WTC11 (cell line): ENCODE measurements at regions not wholly inside any gene's neighbourhood (a gene's known extent, or its start where the extent isn't known, plus 50 kb on each side); places are given as distances from the start of the nearest gene placed in this dataset.

Experiments
- ATAC-seq: fragments of 200-7000 bp; cut with Tn5 transposase; 2 replicates; pipeline ENCODE4 v1.10.0; 2021; ENCODE audit warnings: mild to moderate bottlenecking, moderate library complexity
- CTCF ChIA-PET: fragments of 300-600 bp; sonication (Branson Sonifier 250); formaldehyde crosslinking; loops from one replicate; lab custom pipeline; 2021; ENCODE audit warnings: antibody characterized with exemption; lab: Charles Lee
- POLR2A ChIA-PET: fragments of 350-600 bp; sonication (Branson Sonifier 250); formaldehyde crosslinking; loops from one replicate; lab custom pipeline; 2021; ENCODE audit warnings: antibody characterized with exemption; lab: Charles Lee
- DNase-seq: peaks from one replicate; pipeline ENCODE4 v3.0.0; 2021; ENCODE audit warnings: low spot score
- H3K27ac Mint-ChIP-seq: 2 replicates; pipeline ENCODE4 v1.8.0; 2021; ENCODE audit warnings: mixed read lengths
- H3K27me3 Mint-ChIP-seq: 2 replicates; pipeline ENCODE4 v1.8.0; 2021; ENCODE audit warnings: low read depth, mild to moderate bottlenecking, moderate library complexity, mixed read lengths
- H3K36me3 Mint-ChIP-seq: 2 replicates; pipeline ENCODE4 v1.8.0; 2021; ENCODE audit warnings: mixed read lengths
- H3K4me1 Mint-ChIP-seq: 2 replicates; pipeline ENCODE4 v1.8.0; 2022; ENCODE audit warnings: mixed read lengths
- H3K4me3 Mint-ChIP-seq: 2 replicates; pipeline ENCODE4 v1.8.0; 2021; ENCODE audit warnings: mild to moderate bottlenecking, moderate library complexity, mixed read lengths
- H3K9me3 Mint-ChIP-seq: 2 replicates; pipeline ENCODE4 v1.8.0; 2021; ENCODE audit warnings: mixed read lengths
- ETV6 ChIP-seq: sonication (generic); formaldehyde crosslinking; IDR thresholded peaks from 2 replicates; pipeline ENCODE4 v1.8.1; 2022; ENCODE audit warnings: mild to moderate bottlenecking, missing genetic modification reagents
- FOXK1 ChIP-seq: sonication (generic); formaldehyde crosslinking; IDR thresholded peaks from 2 replicates; pipeline ENCODE4 v1.8.0; 2022; ENCODE audit warnings: mild to moderate bottlenecking, moderate library complexity, missing genetic modification reagents
- GRHL2 ChIP-seq: fragments of 250-450 bp; sonication (Bioruptor Pico); IDR thresholded peaks from 2 replicates; pipeline ENCODE4 v1.8.0; 2022; ENCODE audit warnings: mild to moderate bottlenecking, moderate library complexity; ENCODE audit not compliant: insufficient replicate concordance, severe bottlenecking
- HMGA2 ChIP-seq: fragments of 250-450 bp; sonication (Bioruptor Pico); IDR thresholded peaks from 2 replicates; pipeline ENCODE4 v1.4.0; 2021; ENCODE audit warnings: mild to moderate bottlenecking, moderate library complexity
- MXD4 ChIP-seq: fragments of 250-450 bp; sonication (Bioruptor Pico); IDR thresholded peaks from 2 replicates; pipeline ENCODE4 v1.8.0; 2021; ENCODE audit warnings: mild to moderate bottlenecking, moderate library complexity, borderline replicate concordance
- MYBL2 ChIP-seq: sonication (generic); formaldehyde crosslinking; IDR thresholded peaks from 2 replicates; pipeline ENCODE4 v1.8.1; 2023; ENCODE audit warnings: mild to moderate bottlenecking, moderate library complexity, missing genetic modification reagents
- NFE2L1 ChIP-seq: sonication (generic); formaldehyde crosslinking; IDR thresholded peaks from 2 replicates; pipeline ENCODE4 v1.8.1; 2023; ENCODE audit warnings: missing genetic modification reagents
- NR3C1 ChIP-seq: sonication (generic); formaldehyde crosslinking; conservative IDR thresholded peaks from 2 replicates; pipeline ENCODE4 v1.8.1; 2023; ENCODE audit warnings: low read depth, mild to moderate bottlenecking, missing genetic modification reagents
- SMAD3 ChIP-seq: sonication (generic); formaldehyde crosslinking; IDR thresholded peaks from 2 replicates; pipeline ENCODE4 v1.8.0; 2022; ENCODE audit warnings: missing genetic modification reagents, mild to moderate bottlenecking, borderline replicate concordance
- SP1 ChIP-seq: sonication (generic); formaldehyde crosslinking; conservative IDR thresholded peaks from 2 replicates; pipeline ENCODE4 v1.8.1; 2022; ENCODE audit warnings: missing genetic modification reagents
- ZBTB21 ChIP-seq: sonication (generic); formaldehyde crosslinking; IDR thresholded peaks from 2 replicates; pipeline ENCODE4 v1.8.1; 2023; ENCODE audit warnings: mild to moderate bottlenecking, missing genetic modification reagents, borderline replicate concordance
- ZNF671 ChIP-seq: fragments of 250-450 bp; sonication (Bioruptor Pico); IDR thresholded peaks from 2 replicates; pipeline ENCODE4 v1.8.0; 2021; ENCODE audit warnings: mild to moderate bottlenecking
- TF ChIP-seq, protein P1 (sequence below): sonication (generic); formaldehyde crosslinking; IDR thresholded peaks from 2 replicates; pipeline ENCODE4 v1.8.1; 2022; ENCODE audit warnings: missing genetic modification reagents, borderline replicate concordance
- TF ChIP-seq, protein P2 (sequence below): sonication (generic); formaldehyde crosslinking; IDR thresholded peaks from 2 replicates; pipeline ENCODE4 v1.8.0; 2023; ENCODE audit warnings: missing genetic modification reagents
- TF ChIP-seq, protein P3 (sequence below): fragments of 200-600 bp; IDR thresholded peaks from 2 replicates; pipeline ENCODE4 v1.8.0; 2022; ENCODE audit warnings: antibody characterized with exemption
- TF ChIP-seq, protein P4 (sequence below): fragments of 250-450 bp; sonication (Bioruptor Pico); IDR thresholded peaks from 2 replicates; pipeline ENCODE4 v1.9.0; 2021; ENCODE audit warnings: mild to moderate bottlenecking
- TF ChIP-seq, protein P5 (sequence below): fragments of 250-450 bp; sonication (Bioruptor Pico); IDR thresholded peaks from 2 replicates; pipeline ENCODE4 v1.9.0; 2021; ENCODE audit warnings: mild to moderate bottlenecking
- TF ChIP-seq, protein P6 (sequence below): sonication (generic); formaldehyde crosslinking; IDR thresholded peaks from 2 replicates; pipeline ENCODE4 v1.8.0; 2023; ENCODE audit warnings: missing genetic modification reagents, mild to moderate bottlenecking, borderline replicate concordance

DNA sequence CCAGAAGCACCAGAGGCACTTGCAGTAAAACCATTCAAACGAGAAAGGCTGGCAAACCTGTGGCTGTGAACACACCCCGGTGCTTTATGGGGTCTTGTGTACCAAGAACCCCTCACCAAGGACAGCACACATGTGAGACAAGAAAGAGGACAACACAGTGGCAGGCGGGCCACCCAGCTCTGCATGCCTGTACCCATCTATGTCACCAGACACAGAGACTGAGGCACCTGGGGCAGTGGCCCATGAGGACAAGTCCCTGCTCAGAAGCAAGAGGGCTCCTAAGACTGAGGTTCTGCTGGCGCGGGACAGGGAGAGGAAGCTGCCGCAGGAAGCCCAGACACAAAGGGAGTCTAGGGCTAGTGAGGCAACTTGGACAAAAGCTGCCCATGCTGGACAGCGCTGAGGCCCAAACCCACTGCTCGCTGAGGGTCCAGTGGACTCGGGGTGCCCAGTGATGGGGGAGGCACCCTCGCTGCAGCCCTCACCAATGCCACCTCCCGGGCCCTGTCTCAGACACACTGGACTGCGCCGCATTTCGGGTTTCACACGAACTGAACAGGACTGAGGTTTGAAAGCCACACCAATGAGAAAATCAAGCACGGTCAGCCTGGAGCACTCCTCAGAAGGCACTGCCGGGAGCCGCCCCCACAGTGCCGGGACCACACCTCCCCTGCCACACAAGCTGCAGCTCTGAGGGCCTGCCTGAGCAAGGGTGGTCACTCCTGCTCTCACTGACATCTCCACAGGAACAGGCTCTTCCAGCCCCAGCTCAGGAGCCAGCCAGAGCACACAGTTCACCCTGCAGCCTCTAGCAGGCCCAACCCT is 232.7 kb downstream of the TUBA3C start:
- H3K27me3 Mint-ChIP-seq = peaks cover 9% of the 10 kb centered on the region
- POLR2A ChIA-PET = no interaction called here
- H3K4me3 Mint-ChIP-seq = no peak overlapping the region

DNA sequence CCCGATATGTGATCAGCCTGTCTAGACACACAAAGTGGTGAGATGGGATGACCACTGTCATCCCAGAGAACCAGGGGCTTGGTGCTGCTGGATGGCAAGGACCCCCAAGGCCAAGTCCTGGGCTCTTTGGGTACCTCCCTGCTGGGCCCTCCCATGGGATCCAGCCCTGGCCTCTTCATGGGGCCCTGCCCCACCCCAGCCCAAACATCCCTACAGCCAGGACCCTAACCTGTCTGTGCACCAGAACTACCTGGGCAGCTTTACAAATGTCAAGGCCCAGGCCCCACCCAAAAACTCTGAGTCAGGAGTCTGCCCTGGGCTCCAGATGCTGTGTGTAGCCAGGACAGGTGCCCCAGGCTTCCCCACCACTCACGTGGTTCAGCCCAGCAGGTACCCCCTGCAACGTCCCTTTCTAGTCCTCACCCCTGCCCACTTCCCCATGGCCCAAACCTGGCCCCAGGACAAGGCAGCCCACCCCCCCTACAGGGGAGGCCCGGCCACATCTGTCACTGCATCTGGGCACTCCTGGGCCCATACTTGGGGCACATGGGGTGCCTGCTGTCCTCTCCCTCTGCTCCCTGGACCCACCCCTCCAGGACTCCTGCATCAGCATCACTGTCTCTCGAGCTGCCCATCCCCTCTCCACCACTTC is 233.5 kb downstream of the TUBA3C start:
- Mint-ChIP-seq H3K9me3 (peaks cover 45% of the 10 kb centered on the region), H3K27ac (no peak overlapping the region), H3K4me3 (no peak overlapping the region), H3K36me3 (peaks cover 57% of the 10 kb centered on the region), H3K27me3 (peaks cover 5% of the 10 kb centered on the region; the same call in 1 of the 2 replicates), H3K4me1 (no peaks in the 10 kb centered on the region)
- ChIA-PET CTCF (no interaction called here), POLR2A (no interaction called here)
- ATAC-seq = no peak
- DNase-seq = no peak
- TF ChIP-seq, protein P1, sequence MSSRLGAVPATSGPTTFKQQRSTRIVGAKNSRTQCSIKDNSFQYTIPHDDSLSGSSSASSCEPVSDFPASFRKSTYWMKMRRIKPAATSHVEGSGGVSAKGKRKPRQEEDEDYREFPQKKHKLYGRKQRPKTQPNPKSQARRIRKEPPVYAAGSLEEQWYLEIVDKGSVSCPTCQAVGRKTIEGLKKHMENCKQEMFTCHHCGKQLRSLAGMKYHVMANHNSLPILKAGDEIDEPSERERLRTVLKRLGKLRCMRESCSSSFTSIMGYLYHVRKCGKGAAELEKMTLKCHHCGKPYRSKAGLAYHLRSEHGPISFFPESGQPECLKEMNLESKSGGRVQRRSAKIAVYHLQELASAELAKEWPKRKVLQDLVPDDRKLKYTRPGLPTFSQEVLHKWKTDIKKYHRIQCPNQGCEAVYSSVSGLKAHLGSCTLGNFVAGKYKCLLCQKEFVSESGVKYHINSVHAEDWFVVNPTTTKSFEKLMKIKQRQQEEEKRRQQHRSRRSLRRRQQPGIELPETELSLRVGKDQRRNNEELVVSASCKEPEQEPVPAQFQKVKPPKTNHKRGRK = no peak
- TF ChIP-seq, protein P2, sequence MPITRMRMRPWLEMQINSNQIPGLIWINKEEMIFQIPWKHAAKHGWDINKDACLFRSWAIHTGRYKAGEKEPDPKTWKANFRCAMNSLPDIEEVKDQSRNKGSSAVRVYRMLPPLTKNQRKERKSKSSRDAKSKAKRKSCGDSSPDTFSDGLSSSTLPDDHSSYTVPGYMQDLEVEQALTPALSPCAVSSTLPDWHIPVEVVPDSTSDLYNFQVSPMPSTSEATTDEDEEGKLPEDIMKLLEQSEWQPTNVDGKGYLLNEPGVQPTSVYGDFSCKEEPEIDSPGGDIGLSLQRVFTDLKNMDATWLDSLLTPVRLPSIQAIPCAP (CRISPR knock-in tag) = no peak
- TF ChIP-seq, protein P3, sequence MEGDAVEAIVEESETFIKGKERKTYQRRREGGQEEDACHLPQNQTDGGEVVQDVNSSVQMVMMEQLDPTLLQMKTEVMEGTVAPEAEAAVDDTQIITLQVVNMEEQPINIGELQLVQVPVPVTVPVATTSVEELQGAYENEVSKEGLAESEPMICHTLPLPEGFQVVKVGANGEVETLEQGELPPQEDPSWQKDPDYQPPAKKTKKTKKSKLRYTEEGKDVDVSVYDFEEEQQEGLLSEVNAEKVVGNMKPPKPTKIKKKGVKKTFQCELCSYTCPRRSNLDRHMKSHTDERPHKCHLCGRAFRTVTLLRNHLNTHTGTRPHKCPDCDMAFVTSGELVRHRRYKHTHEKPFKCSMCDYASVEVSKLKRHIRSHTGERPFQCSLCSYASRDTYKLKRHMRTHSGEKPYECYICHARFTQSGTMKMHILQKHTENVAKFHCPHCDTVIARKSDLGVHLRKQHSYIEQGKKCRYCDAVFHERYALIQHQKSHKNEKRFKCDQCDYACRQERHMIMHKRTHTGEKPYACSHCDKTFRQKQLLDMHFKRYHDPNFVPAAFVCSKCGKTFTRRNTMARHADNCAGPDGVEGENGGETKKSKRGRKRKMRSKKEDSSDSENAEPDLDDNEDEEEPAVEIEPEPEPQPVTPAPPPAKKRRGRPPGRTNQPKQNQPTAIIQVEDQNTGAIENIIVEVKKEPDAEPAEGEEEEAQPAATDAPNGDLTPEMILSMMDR = no peak
- TF ChIP-seq MXD4 (CRISPR knock-in tag) (no peak), HMGA2 (CRISPR knock-in tag) (no peak)
- TF ChIP-seq, protein P4, sequence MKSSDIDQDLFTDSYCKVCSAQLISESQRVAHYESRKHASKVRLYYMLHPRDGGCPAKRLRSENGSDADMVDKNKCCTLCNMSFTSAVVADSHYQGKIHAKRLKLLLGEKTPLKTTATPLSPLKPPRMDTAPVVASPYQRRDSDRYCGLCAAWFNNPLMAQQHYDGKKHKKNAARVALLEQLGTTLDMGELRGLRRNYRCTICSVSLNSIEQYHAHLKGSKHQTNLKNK = no peak
- TF ChIP-seq, protein P5, sequence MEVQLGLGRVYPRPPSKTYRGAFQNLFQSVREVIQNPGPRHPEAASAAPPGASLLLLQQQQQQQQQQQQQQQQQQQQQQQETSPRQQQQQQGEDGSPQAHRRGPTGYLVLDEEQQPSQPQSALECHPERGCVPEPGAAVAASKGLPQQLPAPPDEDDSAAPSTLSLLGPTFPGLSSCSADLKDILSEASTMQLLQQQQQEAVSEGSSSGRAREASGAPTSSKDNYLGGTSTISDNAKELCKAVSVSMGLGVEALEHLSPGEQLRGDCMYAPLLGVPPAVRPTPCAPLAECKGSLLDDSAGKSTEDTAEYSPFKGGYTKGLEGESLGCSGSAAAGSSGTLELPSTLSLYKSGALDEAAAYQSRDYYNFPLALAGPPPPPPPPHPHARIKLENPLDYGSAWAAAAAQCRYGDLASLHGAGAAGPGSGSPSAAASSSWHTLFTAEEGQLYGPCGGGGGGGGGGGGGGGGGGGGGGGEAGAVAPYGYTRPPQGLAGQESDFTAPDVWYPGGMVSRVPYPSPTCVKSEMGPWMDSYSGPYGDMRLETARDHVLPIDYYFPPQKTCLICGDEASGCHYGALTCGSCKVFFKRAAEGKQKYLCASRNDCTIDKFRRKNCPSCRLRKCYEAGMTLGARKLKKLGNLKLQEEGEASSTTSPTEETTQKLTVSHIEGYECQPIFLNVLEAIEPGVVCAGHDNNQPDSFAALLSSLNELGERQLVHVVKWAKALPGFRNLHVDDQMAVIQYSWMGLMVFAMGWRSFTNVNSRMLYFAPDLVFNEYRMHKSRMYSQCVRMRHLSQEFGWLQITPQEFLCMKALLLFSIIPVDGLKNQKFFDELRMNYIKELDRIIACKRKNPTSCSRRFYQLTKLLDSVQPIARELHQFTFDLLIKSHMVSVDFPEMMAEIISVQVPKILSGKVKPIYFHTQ (CRISPR knock-in tag) = no peak
- TF ChIP-seq, protein P6, sequence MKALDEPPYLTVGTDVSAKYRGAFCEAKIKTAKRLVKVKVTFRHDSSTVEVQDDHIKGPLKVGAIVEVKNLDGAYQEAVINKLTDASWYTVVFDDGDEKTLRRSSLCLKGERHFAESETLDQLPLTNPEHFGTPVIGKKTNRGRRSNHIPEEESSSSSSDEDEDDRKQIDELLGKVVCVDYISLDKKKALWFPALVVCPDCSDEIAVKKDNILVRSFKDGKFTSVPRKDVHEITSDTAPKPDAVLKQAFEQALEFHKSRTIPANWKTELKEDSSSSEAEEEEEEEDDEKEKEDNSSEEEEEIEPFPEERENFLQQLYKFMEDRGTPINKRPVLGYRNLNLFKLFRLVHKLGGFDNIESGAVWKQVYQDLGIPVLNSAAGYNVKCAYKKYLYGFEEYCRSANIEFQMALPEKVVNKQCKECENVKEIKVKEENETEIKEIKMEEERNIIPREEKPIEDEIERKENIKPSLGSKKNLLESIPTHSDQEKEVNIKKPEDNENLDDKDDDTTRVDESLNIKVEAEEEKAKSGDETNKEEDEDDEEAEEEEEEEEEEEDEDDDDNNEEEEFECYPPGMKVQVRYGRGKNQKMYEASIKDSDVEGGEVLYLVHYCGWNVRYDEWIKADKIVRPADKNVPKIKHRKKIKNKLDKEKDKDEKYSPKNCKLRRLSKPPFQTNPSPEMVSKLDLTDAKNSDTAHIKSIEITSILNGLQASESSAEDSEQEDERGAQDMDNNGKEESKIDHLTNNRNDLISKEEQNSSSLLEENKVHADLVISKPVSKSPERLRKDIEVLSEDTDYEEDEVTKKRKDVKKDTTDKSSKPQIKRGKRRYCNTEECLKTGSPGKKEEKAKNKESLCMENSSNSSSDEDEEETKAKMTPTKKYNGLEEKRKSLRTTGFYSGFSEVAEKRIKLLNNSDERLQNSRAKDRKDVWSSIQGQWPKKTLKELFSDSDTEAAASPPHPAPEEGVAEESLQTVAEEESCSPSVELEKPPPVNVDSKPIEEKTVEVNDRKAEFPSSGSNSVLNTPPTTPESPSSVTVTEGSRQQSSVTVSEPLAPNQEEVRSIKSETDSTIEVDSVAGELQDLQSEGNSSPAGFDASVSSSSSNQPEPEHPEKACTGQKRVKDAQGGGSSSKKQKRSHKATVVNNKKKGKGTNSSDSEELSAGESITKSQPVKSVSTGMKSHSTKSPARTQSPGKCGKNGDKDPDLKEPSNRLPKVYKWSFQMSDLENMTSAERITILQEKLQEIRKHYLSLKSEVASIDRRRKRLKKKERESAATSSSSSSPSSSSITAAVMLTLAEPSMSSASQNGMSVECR (CRISPR knock-in tag) = no peak

More for the DNA sequence above, 232.7 kb downstream of the TUBA3C start:
- H3K27ac Mint-ChIP-seq = no peak overlapping the region
- no peak for ATAC-seq
- no peak for TF ChIP-seq SMAD3 (CRISPR knock-in tag)
- no peak for TF ChIP-seq ETV6 (CRISPR knock-in tag)
- TF ChIP-seq MYBL2 (CRISPR knock-in tag) = no peak
- no peak for TF ChIP-seq SP1 (CRISPR knock-in tag)
- no peak for TF ChIP-seq NFE2L1 (CRISPR knock-in tag)
- TF ChIP-seq GRHL2 (CRISPR knock-in tag) = no peak
- no peak for TF ChIP-seq NR3C1 (CRISPR knock-in tag)
- TF ChIP-seq ZBTB21 (CRISPR knock-in tag) = no peak
- TF ChIP-seq ZNF671 (CRISPR knock-in tag) = no peak
- TF ChIP-seq FOXK1 (CRISPR knock-in tag) = no peak
- TF ChIP-seq, all 79 proteins: peak for 0
- H3K4me1 Mint-ChIP-seq = no peaks in the 10 kb centered on the region
- CTCF ChIA-PET = no interaction called here
- no peak for DNase-seq
- peaks cover 61% of the 10 kb centered on the region for H3K36me3 Mint-ChIP-seq
- peaks cover 50% of the 10 kb centered on the region for H3K9me3 Mint-ChIP-seq
